IMR-90 (cell line): ENCODE measurements at regions not wholly inside any gene's neighbourhood (a gene's known extent, or its start where the extent isn't known, plus 50 kb on each side); places are given as distances from the start of the nearest gene placed in this dataset.

Experiments
- ATAC-seq: fragments of 200-7000 bp; cut with Tn5 transposase; 2 replicates; pipeline ENCODE4 v1.9.1; 2020; ENCODE audit warnings: low read depth, mild to moderate bottlenecking, moderate library complexity
- BruUV-seq: library from RNA; stranded (reverse); fragments of 400-500 nt; replicated peaks from 2 replicates; lab custom pipeline; 2021; lab: Mats Ljungman, UMichigan
- CTCF ChIA-PET: fragments of 300-600 bp; formaldehyde crosslinking; extraction: SDS; loops from one replicate; lab custom pipeline; 2021; ENCODE audit warnings: antibody characterized with exemption; lab: Yijun Ruan, JAX
- POLR2A ChIA-PET: fragments of 300-600 bp; sonication (Branson Sonifier 250); formaldehyde crosslinking; loops from one replicate; lab custom pipeline; 2022; ENCODE audit warnings: antibody characterized with exemption; ENCODE audit not compliant: unreplicated experiment; lab: Charles Lee
- DNase-seq: peaks from one replicate; pipeline ENCODE4 v3.0.0; 2013
- H2AFZ ChIP-seq: replicated peaks from 2 replicates; pipeline ENCODE3; 2013; ENCODE audit warnings: low read length, mild to moderate bottlenecking; ENCODE audit not compliant: poor library complexity
- H2AK5ac ChIP-seq: 2 replicates; pipeline ENCODE4 v1.6.1; 2013; ENCODE audit warnings: low read depth, low read length, inconsistent platforms
- H2AK9ac ChIP-seq: replicated peaks from 2 replicates; pipeline ENCODE3; 2013; ENCODE audit warnings: mild to moderate bottlenecking, low read depth, low read length, moderate library complexity; ENCODE audit not compliant: poor library complexity
- H2BK120ac ChIP-seq: 2 replicates; pipeline ENCODE4 v1.6.1; 2013; ENCODE audit warnings: low read depth, low read length, inconsistent platforms
- H2BK15ac ChIP-seq: 3 replicates; pipeline ENCODE4 v1.6.1; 2013; ENCODE audit warnings: low read depth, low read length, inconsistent platforms
- H2BK20ac ChIP-seq: 2 replicates; pipeline ENCODE4 v1.6.1; 2013; ENCODE audit warnings: low read depth, mild to moderate bottlenecking, inconsistent platforms, low read length, moderate library complexity
- H2BK5ac ChIP-seq: 2 replicates; pipeline ENCODE4 v1.6.1; 2013; ENCODE audit warnings: mild to moderate bottlenecking, low read depth, low read length, inconsistent platforms; ENCODE audit not compliant: poor library complexity, severe bottlenecking
- H3K14ac ChIP-seq: replicated peaks from 2 replicates; pipeline ENCODE4 v1.6.1; 2013; ENCODE audit warnings: low read depth, low read length, inconsistent platforms
- H3K18ac ChIP-seq: 2 replicates; pipeline ENCODE4 v1.6.1; 2013; ENCODE audit warnings: low read depth, low read length, control low read depth
- H3K23ac ChIP-seq: 2 replicates; pipeline ENCODE4 v1.6.1; 2013; ENCODE audit warnings: low read depth, low read length, inconsistent platforms
- H3K27ac ChIP-seq: 2 replicates; pipeline ENCODE4 v1.5.1; 2013; ENCODE audit warnings: mild to moderate bottlenecking, control low read depth, low read length; ENCODE audit not compliant: insufficient read depth
- H3K27me3 ChIP-seq: 2 replicates; pipeline ENCODE4 v1.6.1; 2013; ENCODE audit warnings: low read length; ENCODE audit not compliant: control insufficient read depth, insufficient read depth
- H3K36me3 ChIP-seq: 2 replicates; pipeline ENCODE4 v1.6.1; 2013; ENCODE audit warnings: low read length, mixed read lengths; ENCODE audit not compliant: control insufficient read depth, insufficient read depth
- H3K4ac ChIP-seq: 2 replicates; pipeline ENCODE4 v1.6.1; 2013; ENCODE audit warnings: low read depth, low read length, inconsistent platforms
- H3K4me1 ChIP-seq: 2 replicates; pipeline ENCODE4 v1.6.1; 2013; ENCODE audit warnings: low read length, mixed read lengths; ENCODE audit not compliant: control insufficient read depth, insufficient read depth
- H3K4me2 ChIP-seq: 2 replicates; pipeline ENCODE4 v1.6.1; 2013; ENCODE audit warnings: low read depth, mild to moderate bottlenecking, control low read depth, low read length, moderate library complexity
- H3K4me3 ChIP-seq: 2 replicates; pipeline ENCODE4 v1.5.1; 2013; ENCODE audit warnings: low read depth, mild to moderate bottlenecking, control low read depth, low read length, moderate library complexity; ENCODE audit not compliant: insufficient read depth
- H3K56ac ChIP-seq: 2 replicates; pipeline ENCODE4 v1.6.1; 2013; ENCODE audit warnings: low read length, inconsistent platforms; ENCODE audit not compliant: insufficient read depth; ENCODE audit errors: extremely low read depth
- H3K79me1 ChIP-seq, 2 experiments: 2 replicates each; pipeline ENCODE4 v1.6.1; 2013; ENCODE audit warnings: low read length in 2 of 2, inconsistent platforms in 1 of 2, low read depth in 1 of 2
- H3K9ac ChIP-seq: 2 replicates; pipeline ENCODE4 v1.6.1; 2013; ENCODE audit warnings: low read depth, low read length, control low read depth
- H3K9me1 ChIP-seq: 2 replicates; pipeline ENCODE4 v1.6.1; 2013; ENCODE audit warnings: low read length, inconsistent platforms; ENCODE audit not compliant: insufficient read depth
- H3K9me3 ChIP-seq: 2 replicates; pipeline ENCODE4 v1.6.1; 2013; ENCODE audit warnings: low read length; ENCODE audit not compliant: control insufficient read depth, insufficient read depth
- H4K20me1 ChIP-seq: 2 replicates; pipeline ENCODE4 v1.6.1; 2013; ENCODE audit warnings: low read length, inconsistent platforms; ENCODE audit not compliant: insufficient read depth
- H4K5ac ChIP-seq: 2 replicates; pipeline ENCODE4 v1.6.1; 2013; ENCODE audit warnings: mild to moderate bottlenecking, low read depth, low read length, control low read depth
- H4K8ac ChIP-seq, 2 experiments: 2 replicates each; pipeline ENCODE4 v1.6.1; 2013; ENCODE audit warnings: low read depth in 2 of 2, low read length in 2 of 2, control low read depth in 1 of 2, inconsistent platforms in 1 of 2
- H4K91ac ChIP-seq: 2 replicates; pipeline ENCODE4 v1.6.1; 2013; ENCODE audit warnings: low read depth, low read length, inconsistent platforms; ENCODE audit not compliant: insufficient read depth
- CTCF ChIP-seq: conservative IDR thresholded peaks from 2 replicates; pipeline ENCODE4 v1.5.1; 2012; ENCODE audit warnings: mild to moderate bottlenecking, low read depth, low read length, improper control_type of control experiment
- ELK1 ChIP-seq: fragments of 150-350 bp; IDR thresholded peaks from 2 replicates; pipeline ENCODE4 v1.6.1; 2016; ENCODE audit warnings: low read depth, mild to moderate bottlenecking, low read length, moderate library complexity, borderline replicate concordance
- FOS ChIP-seq: fragments of 150-350 bp; IDR thresholded peaks from 2 replicates; pipeline ENCODE4 v1.6.1; 2016; ENCODE audit warnings: low read depth, low read length
- MAFK ChIP-seq: IDR thresholded peaks from 2 replicates; pipeline ENCODE4 v1.6.1; 2012; ENCODE audit warnings: low read depth, low read length, improper control_type of control experiment
- MXI1 ChIP-seq: IDR thresholded peaks from 2 replicates; pipeline ENCODE4 v1.6.1; 2012; ENCODE audit warnings: low read depth, mild to moderate bottlenecking, low read length, moderate library complexity, borderline replicate concordance
- POLR2A ChIP-seq: IDR thresholded peaks from 2 replicates; pipeline ENCODE4 v1.6.1; 2012; ENCODE audit warnings: mild to moderate bottlenecking, low read depth, low read length
- RCOR1 ChIP-seq: IDR thresholded peaks from 2 replicates; pipeline ENCODE4 v1.6.1; 2012; ENCODE audit warnings: mild to moderate bottlenecking, low read length, improper control_type of control experiment; ENCODE audit not compliant: insufficient replicate concordance
- RFX5 ChIP-seq: IDR thresholded peaks from 2 replicates; pipeline ENCODE4 v1.8.0; 2012; ENCODE audit warnings: low read depth, mild to moderate bottlenecking, low read length, moderate library complexity
- SMC3 ChIP-seq: fragments of 150-350 bp; IDR thresholded peaks from 2 replicates; pipeline ENCODE4 v1.6.1; 2016; ENCODE audit warnings: low read depth, mild to moderate bottlenecking, antibody characterized with exemption, low read length, moderate library complexity
- WGBS, 2 experiments: methylation state at CpG; one replicate each; pipeline versions ENCODE4 v1.1.5 to v1.1.7; 2013; ENCODE audit warnings: missing lambda C conversion rate in 2 of 2; ENCODE audit not compliant: insufficient read length in 1 of 2; ENCODE audit errors: extremely low coverage in 2 of 2; 5-methylcytosine and 5-hydroxymethylcytosine counted together
- dilution Hi-C: fragments of 300-500 bp; cut with HindIII; formaldehyde crosslinking; loops from one replicate; pipeline ENCODE4 v1.14.3; 2018; ENCODE audit warnings: low sequenced_read_pairs; ENCODE audit not compliant: unreplicated experiment
- in situ Hi-C: fragments of 300-500 bp; cut with MboI; formaldehyde crosslinking; loops from 3 replicates; pipeline ENCODE4 v1.14.3; 2019; ENCODE audit warnings: low sequenced_read_pairs, inconsistent platforms, mixed read lengths
- intact Hi-C: fragments of 100-400 bp; cut with micrococcal nuclease; formaldehyde crosslinking; loops from 2 replicates; pipeline ENCODE4 v1.10.0; 2022

GRCh38 chr4:36618102-36618501 is 336.7 kb downstream of the DTHD1 start:
- H3K23ac ChIP-seq: no peak overlapping the region
- no peak overlapping the region for H3K4ac ChIP-seq
- no peak overlapping the region for H3K4me2 ChIP-seq
- H3K4me1 ChIP-seq: no peaks in the 10 kb centered on the region
- dilution Hi-C loops: no loop called here
- ChIA-PET POLR2A (no interaction called here), CTCF (interaction anchor here (0.6 kb wide), 1 partner anchor 46 kb away, joined by 5 read pairs; no protein-coding TSS in a partner anchor)
- no peak overlapping the region for H2BK120ac ChIP-seq
- H4K8ac ChIP-seq: no peak overlapping the region
- TF ChIP-seq CTCF (no peak), MXI1 (no peak), RCOR1 (no peak), ELK1 (no peak), SMC3 (no peak), POLR2A (no peak), MAFK (no peak), RFX5 (no peak), FOS (no peak)
- H2BK5ac ChIP-seq: no peak overlapping the region
- DNase-seq (no peak), ATAC-seq (no peak)
- H3K79me1 ChIP-seq: no peaks in the 10 kb centered on the region
- no peaks in the 10 kb centered on the region for H4K20me1 ChIP-seq
- H3K56ac ChIP-seq: no peak overlapping the region
- H3K27ac ChIP-seq: no peak overlapping the region
- no peak overlapping the region for H2AK5ac ChIP-seq
- H2BK20ac ChIP-seq: no peak overlapping the region
- H3K18ac ChIP-seq: no peak overlapping the region
- in situ Hi-C loops: no loop called here
- no peaks in the 10 kb centered on the region for H3K36me3 ChIP-seq
- no peak overlapping the region for H3K4me3 ChIP-seq
- H3K14ac ChIP-seq: no peak overlapping the region
- no peak overlapping the region for H2AFZ ChIP-seq
- H3K9me1 ChIP-seq: no peaks in the 10 kb centered on the region
- intact Hi-C loops: no loop called here
- BruUV-seq: no TSS peak
- no peaks in the 10 kb centered on the region for H3K9me3 ChIP-seq
- H4K5ac ChIP-seq: no peak overlapping the region
- no peaks in the 10 kb centered on the region for H3K27me3 ChIP-seq
- H2AK9ac ChIP-seq: no peak overlapping the region
- H4K91ac ChIP-seq: no peak overlapping the region
- WGBS, 2 experiments: no CpG with 5 or more reads among the region's 1 CpG
- no peak overlapping the region for H2BK15ac ChIP-seq
- no peak overlapping the region for H3K9ac ChIP-seq
